ENCODE measurements at regions not wholly inside any gene's neighbourhood (a gene's known extent, or its start where the extent isn't known, plus 50 kb on each side); places are given as distances from the start of the nearest gene placed in this dataset.

- TF ChIP-seq POLR2A (IDR thresholded peaks at IDR 0.05) (no peak), CTCF (IDR thresholded peaks at IDR 0.05 in 4 of 5, conservative IDR thresholded peaks at IDR 0.05 in 1 of 5) (no peak)
These were observed 479.1 kb downstream of the SOX11 start for GRCh38 chr2:6171294-6171693.

Measured in gastrocnemius medialis (tissue), 4 donors.